Calu3 (cell line): ENCODE measurements at regions not wholly inside any gene's neighbourhood (a gene's known extent, or its start where the extent isn't known, plus 50 kb on each side); places are given as distances from the start of the nearest gene placed in this dataset.

Source experiments
- BruUV-seq: library from RNA; stranded (reverse); fragments of 400-500 nt; replicated peaks from 2 replicates; lab custom pipeline; 2021; lab: Mats Ljungman, UMichigan
- CTCF ChIA-PET: fragments of 300-600 bp; sonication (Branson Sonifier 250); formaldehyde crosslinking; loops from one replicate; lab custom pipeline; 2022; ENCODE audit warnings: antibody characterized with exemption; lab: Charles Lee
- DNase-seq: peaks from one replicate; pipeline ENCODE4 v3.0.0; 2022
- H3K27ac Mint-ChIP-seq: one replicate; pipeline ENCODE4 v1.8.0; 2022; ENCODE audit warnings: mixed read lengths; ENCODE audit not compliant: unreplicated experiment
- H3K27me3 Mint-ChIP-seq: one replicate; pipeline ENCODE4 v1.8.0; 2022; ENCODE audit warnings: mixed read lengths; ENCODE audit not compliant: unreplicated experiment
- H3K36me3 Mint-ChIP-seq: one replicate; pipeline ENCODE4 v1.8.0; 2022; ENCODE audit warnings: mild to moderate bottlenecking, moderate library complexity, mixed read lengths; ENCODE audit not compliant: insufficient read depth, unreplicated experiment
- H3K4me1 Mint-ChIP-seq: one replicate; pipeline ENCODE4 v1.8.0; 2022; ENCODE audit warnings: mild to moderate bottlenecking, low read depth, mixed read lengths; ENCODE audit not compliant: unreplicated experiment
- H3K4me3 Mint-ChIP-seq: one replicate; pipeline ENCODE4 v1.8.0; 2022; ENCODE audit warnings: mild to moderate bottlenecking, low read depth, moderate library complexity, mixed read lengths; ENCODE audit not compliant: unreplicated experiment
- H3K9me3 Mint-ChIP-seq: one replicate; pipeline ENCODE4 v1.8.0; 2022; ENCODE audit warnings: low read depth, mixed read lengths; ENCODE audit not compliant: unreplicated experiment
- CTCF ChIP-seq: fragments of 200-600 bp; IDR thresholded peaks from one replicate; pipeline ENCODE4 v1.8.0; 2022; ENCODE audit warnings: antibody characterized with exemption; ENCODE audit not compliant: unreplicated experiment
- intact Hi-C: fragments of 100-400 bp; cut with micrococcal nuclease; formaldehyde crosslinking; loops from one replicate; pipeline ENCODE4 v1.10.0; 2022; ENCODE audit not compliant: unreplicated experiment

- no peaks in the 10 kb centered on the region for H3K36me3 Mint-ChIP-seq
- no TSS peak for BruUV-seq
- no peaks in the 10 kb centered on the region for H3K4me1 Mint-ChIP-seq
- H3K27ac Mint-ChIP-seq: no peak overlapping the region
- no peak for TF ChIP-seq CTCF
- no peak for DNase-seq
- CTCF ChIA-PET: interaction anchor here (0.7 kb wide), 1 partner anchor 149 kb away, joined by 3 read pairs; no protein-coding TSS in a partner anchor
- no peak overlapping the region for H3K4me3 Mint-ChIP-seq
- H3K27me3 Mint-ChIP-seq: no peaks in the 10 kb centered on the region
- intact Hi-C loops: no loop called here
- H3K9me3 Mint-ChIP-seq: no peaks in the 10 kb centered on the region
Measured at GRCh38 chr11:128328955-128329551, 258.3 kb downstream of the ETS1 start.

- Mint-ChIP-seq H3K4me3 (no peak overlapping the region), H3K27me3 (no peaks in the 10 kb centered on the region), H3K27ac (no peak overlapping the region), H3K9me3 (no peaks in the 10 kb centered on the region), H3K4me1 (no peaks in the 10 kb centered on the region), H3K36me3 (no peaks in the 10 kb centered on the region)
- CTCF ChIA-PET: no interaction called here
- BruUV-seq: no TSS peak
- DNase-seq: no peak
- TF ChIP-seq CTCF: no peak
- intact Hi-C loops: no loop called here
Measured at GRCh38 chr11:128327274-128327673, 260.1 kb downstream of the ETS1 start.

- intact Hi-C loops: no loop called here
- no peak for TF ChIP-seq CTCF
- H3K4me3 Mint-ChIP-seq: no peak overlapping the region
- no peaks in the 10 kb centered on the region for H3K4me1 Mint-ChIP-seq
- H3K36me3 Mint-ChIP-seq: no peaks in the 10 kb centered on the region
- no peak overlapping the region for H3K27ac Mint-ChIP-seq
- H3K9me3 Mint-ChIP-seq: no peaks in the 10 kb centered on the region
- no TSS peak for BruUV-seq
- DNase-seq: no peak
- H3K27me3 Mint-ChIP-seq: no peaks in the 10 kb centered on the region
- CTCF ChIA-PET: no interaction called here
Measured at GRCh38 chr11:128326791-128327190, 260.6 kb downstream of the ETS1 start.

GRCh38 chr11:128324531-128325141, 262.7 kb downstream of the ETS1 start:
- CTCF ChIA-PET: no interaction called here
- Mint-ChIP-seq H3K27ac (no peak overlapping the region), H3K9me3 (no peaks in the 10 kb centered on the region)

More at GRCh38 chr11:128324531-128325141, 262.7 kb downstream of the ETS1 start:
- H3K27me3 Mint-ChIP-seq: no peaks in the 10 kb centered on the region
- no peaks in the 10 kb centered on the region for H3K36me3 Mint-ChIP-seq
- intact Hi-C loops: no loop called here
- no peak overlapping the region for H3K4me3 Mint-ChIP-seq
- no peaks in the 10 kb centered on the region for H3K4me1 Mint-ChIP-seq
- no peak for DNase-seq
- no TSS peak for BruUV-seq
- no peak for TF ChIP-seq CTCF
